Skeletal muscle tissue (tissue), 3 donors: ENCODE measurements at regions not wholly inside any gene's neighbourhood (a gene's known extent, or its start where the extent isn't known, plus 50 kb on each side); places are given as distances from the start of the nearest gene placed in this dataset.
"Not testable (repeated sequence)": the region's sequence is repeated elsewhere in the genome, so short reads cannot be mapped to it uniquely, and the experiment has no call there.

Experiments used
- H3K27ac ChIP-seq: one replicate; pipeline ENCODE4 v1.7.0; 2013; ENCODE audit warnings: mild to moderate bottlenecking, low read depth, low read length, inconsistent platforms
- H3K27me3 ChIP-seq, 3 donors: one replicate each; pipeline ENCODE4 v1.7.0; 2013; ENCODE audit warnings: low read length in 3 of 3; ENCODE audit not compliant: control insufficient read depth in 3 of 3, insufficient read depth in 3 of 3
- H3K36me3 ChIP-seq, 3 donors: one replicate each; pipeline ENCODE4 v1.7.0; 2013; ENCODE audit warnings: low read length in 3 of 3; ENCODE audit not compliant: control insufficient read depth in 3 of 3, insufficient read depth in 3 of 3
- H3K4me1 ChIP-seq, 3 donors: one replicate each; pipeline ENCODE4 v1.7.0; 2013; ENCODE audit warnings: low read length in 3 of 3, mild to moderate bottlenecking in 3 of 3; ENCODE audit not compliant: control insufficient read depth in 3 of 3, insufficient read depth in 3 of 3
- H3K4me3 ChIP-seq, 3 donors: one replicate each; pipeline ENCODE4 v1.7.0; 2013; ENCODE audit warnings: low read length in 3 of 3
- H3K9ac ChIP-seq, 3 donors: one replicate each; pipeline ENCODE4 v1.7.0; 2013; ENCODE audit warnings: low read length in 3 of 3, mild to moderate bottlenecking in 3 of 3, moderate library complexity in 2 of 3, low read depth in 1 of 3
- H3K9me3 ChIP-seq, 3 donors: one replicate each; pipeline ENCODE4 v1.7.0; 2013; ENCODE audit warnings: low read length in 3 of 3; ENCODE audit not compliant: control insufficient read depth in 3 of 3
- donor health status: Osteomylitis.

GRCh38 chr5:92836855-92837755 lies 743.9 kb downstream of the NR2F1-AS1 start:
- Histone ChIP-seq H3K36me3 (no peaks in the 10 kb centered on the region), H3K27ac (no peak overlapping the region), H3K4me1 (no peaks in the 10 kb centered on the region), H3K9ac (no peak overlapping the region), H3K4me3 (no peak overlapping the region), H3K9me3 (peaks cover 0 to 5% (median 0%) of the 10 kb centered on the region in 3 donors), H3K27me3 (no peaks in the 10 kb centered on the region)

- Histone ChIP-seq H3K9ac (no peak overlapping the region), H3K4me1 (no peaks in the 10 kb centered on the region), H3K9me3 (peaks cover 0 to 5% (median 0%) of the 10 kb centered on the region in 3 donors), H3K36me3 (no peaks in the 10 kb centered on the region), H3K27ac (no peak overlapping the region), H3K27me3 (no peaks in the 10 kb centered on the region), H3K4me3 (no peak overlapping the region)
Measured at GRCh38 chr5:92835712-92836111, 745.3 kb downstream of the NR2F1-AS1 start.

- not testable (repeated sequence) for H3K4me1 ChIP-seq, H3K4me3 ChIP-seq, H3K27me3 ChIP-seq, H3K9me3 ChIP-seq, H3K36me3 ChIP-seq, H3K9ac ChIP-seq, H3K27ac ChIP-seq
Measured at GRCh38 chr5:92823551-92823950, 757.5 kb downstream of the NR2F1-AS1 start.

- H3K9me3 ChIP-seq, result no peaks in the 10 kb centered on the region
- H3K4me1 ChIP-seq, result no peaks in the 10 kb centered on the region
- no peak overlapping the region for H3K9ac ChIP-seq
- no peak overlapping the region for H3K4me3 ChIP-seq
- no peak overlapping the region for H3K27ac ChIP-seq
- no peaks in the 10 kb centered on the region for H3K27me3 ChIP-seq
- no peaks in the 10 kb centered on the region for H3K36me3 ChIP-seq
Measured at GRCh38 chr5:92822183-92822582, 758.8 kb downstream of the NR2F1-AS1 start.

- H3K9ac ChIP-seq, result no peak overlapping the region
- no peaks in the 10 kb centered on the region for H3K36me3 ChIP-seq
- no peaks in the 10 kb centered on the region for H3K9me3 ChIP-seq
- H3K27ac ChIP-seq, result no peak overlapping the region
- H3K4me3 ChIP-seq, result no peak overlapping the region
- no peaks in the 10 kb centered on the region for H3K4me1 ChIP-seq
- H3K27me3 ChIP-seq, result no peaks in the 10 kb centered on the region
Measured at GRCh38 chr5:92809855-92810465, 771.1 kb downstream of the NR2F1-AS1 start.

- Histone ChIP-seq H3K9ac (no peak overlapping the region), H3K4me1 (no peaks in the 10 kb centered on the region), H3K36me3 (no peaks in the 10 kb centered on the region), H3K27ac (no peak overlapping the region), H3K4me3 (no peak overlapping the region), H3K27me3 (no peaks in the 10 kb centered on the region), H3K9me3 (no peaks in the 10 kb centered on the region)
Measured at GRCh38 chr5:92808474-92808873, 772.5 kb downstream of the NR2F1-AS1 start.

GRCh38 chr5:92807085-92807484 lies 773.9 kb downstream of the NR2F1-AS1 start:
- Histone ChIP-seq H3K4me1 (no peaks in the 10 kb centered on the region), H3K27ac (no peak overlapping the region), H3K9ac (no peak overlapping the region), H3K4me3 (no peak overlapping the region), H3K27me3 (no peaks in the 10 kb centered on the region), H3K36me3 (no peaks in the 10 kb centered on the region), H3K9me3 (no peaks in the 10 kb centered on the region)

- Histone ChIP-seq H3K4me3 (no peak overlapping the region), H3K27me3 (no peaks in the 10 kb centered on the region), H3K36me3 (no peaks in the 10 kb centered on the region), H3K9ac (no peak overlapping the region), H3K4me1 (no peaks in the 10 kb centered on the region), H3K27ac (no peak overlapping the region), H3K9me3 (no peaks in the 10 kb centered on the region)
Measured at GRCh38 chr5:92805446-92805845, 775.6 kb downstream of the NR2F1-AS1 start.

- H3K9me3 ChIP-seq, result no peaks in the 10 kb centered on the region
- H3K4me1 ChIP-seq, result no peaks in the 10 kb centered on the region
- H3K27me3 ChIP-seq, result no peaks in the 10 kb centered on the region
- no peak overlapping the region for H3K4me3 ChIP-seq
- H3K27ac ChIP-seq, result no peak overlapping the region
- H3K36me3 ChIP-seq, result no peaks in the 10 kb centered on the region
- no peak overlapping the region for H3K9ac ChIP-seq
Measured at GRCh38 chr5:92801911-92802310, 779.1 kb downstream of the NR2F1-AS1 start.

GRCh38 chr5:92800365-92800764 lies 780.7 kb downstream of the NR2F1-AS1 start:
- no peaks in the 10 kb centered on the region for H3K36me3 ChIP-seq
- no peaks in the 10 kb centered on the region for H3K4me1 ChIP-seq
- no peak overlapping the region for H3K27ac ChIP-seq
- H3K27me3 ChIP-seq, result no peaks in the 10 kb centered on the region
- H3K9me3 ChIP-seq, result peaks cover 0 to 6% (median 0%) of the 10 kb centered on the region in 3 donors
- H3K9ac ChIP-seq, result no peak overlapping the region
- H3K4me3 ChIP-seq, result no peak overlapping the region
